ENCODE measurements at regions not wholly inside any gene's neighbourhood (a gene's known extent, or its start where the extent isn't known, plus 50 kb on each side); places are given as distances from the start of the nearest gene placed in this dataset.
"Not testable (repeated sequence)": the region's sequence is repeated elsewhere in the genome, so short reads cannot be mapped to it uniquely, and the experiment has no call there.

DNA sequence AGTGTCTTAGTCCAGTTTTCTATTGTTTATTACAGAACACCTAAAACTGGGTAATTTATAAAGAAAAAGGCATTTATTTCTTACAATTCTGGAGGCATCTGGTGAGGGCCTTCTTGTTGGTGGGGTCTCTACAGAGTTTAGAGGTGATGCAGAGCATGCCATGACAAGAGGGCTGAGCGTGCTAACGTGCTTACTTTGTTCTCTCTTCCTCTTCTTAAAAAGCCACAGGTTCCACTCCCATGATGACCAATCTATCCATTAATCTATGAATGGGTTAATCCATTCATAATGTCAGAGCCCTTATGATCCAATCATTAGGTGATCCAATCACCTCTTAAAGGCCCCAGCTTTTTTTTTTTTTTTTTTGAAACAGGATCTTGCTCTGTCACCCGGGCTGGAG, 291.5 kb upstream of the GALNTL6 start:
- Histone ChIP-seq H3K9me3 (ENCODE audit: control insufficient read depth, low read depth, low read length) (no peaks in the 10 kb centered on the region), H3K4me1 (ENCODE audit: control insufficient read depth, low read depth, low read length) (no peaks in the 10 kb centered on the region), H3K27me3 (ENCODE audit: control insufficient read depth, insufficient read depth, low read length) (no peaks in the 10 kb centered on the region), H3K27ac (ENCODE audit: low read length) (no peak overlapping the region), H3K9ac (ENCODE audit: low read length) (no peak overlapping the region), H3K4me3 (ENCODE audit: low read length) (no peak overlapping the region), H3K36me3 (ENCODE audit: control insufficient read depth, low read depth, low read length) (no peaks in the 10 kb centered on the region)

DNA sequence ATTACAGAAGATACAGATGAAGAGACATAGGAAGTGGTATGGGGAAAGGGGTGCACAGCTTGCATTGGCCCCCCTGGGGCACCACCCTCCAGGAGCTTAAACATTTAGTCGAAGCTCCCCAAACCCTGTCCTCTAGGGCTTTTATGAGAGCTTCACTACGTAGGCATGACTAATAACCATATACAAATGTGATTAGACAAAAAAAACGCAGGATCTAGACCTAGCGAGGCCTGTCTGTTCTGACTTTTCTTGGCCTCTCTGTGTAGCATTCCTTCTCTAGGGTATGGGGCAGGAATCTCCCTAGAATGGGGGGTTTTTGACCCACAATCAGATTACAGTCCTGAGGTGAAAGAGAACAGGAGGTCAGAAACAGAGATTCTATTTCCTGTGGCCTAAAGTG, 293.7 kb upstream of the GALNTL6 start:
- no peaks in the 10 kb centered on the region for H3K27me3 ChIP-seq (ENCODE audit: control insufficient read depth, insufficient read depth, low read length)
- H3K4me3 ChIP-seq (ENCODE audit: low read length), result no peak overlapping the region
- no peaks in the 10 kb centered on the region for H3K9me3 ChIP-seq (ENCODE audit: control insufficient read depth, low read depth, low read length)
- no peaks in the 10 kb centered on the region for H3K4me1 ChIP-seq (ENCODE audit: control insufficient read depth, low read depth, low read length)
- H3K27ac ChIP-seq (ENCODE audit: low read length), result no peak overlapping the region
- H3K9ac ChIP-seq (ENCODE audit: low read length), result no peak overlapping the region
- no peaks in the 10 kb centered on the region for H3K36me3 ChIP-seq (ENCODE audit: control insufficient read depth, low read depth, low read length)

DNA sequence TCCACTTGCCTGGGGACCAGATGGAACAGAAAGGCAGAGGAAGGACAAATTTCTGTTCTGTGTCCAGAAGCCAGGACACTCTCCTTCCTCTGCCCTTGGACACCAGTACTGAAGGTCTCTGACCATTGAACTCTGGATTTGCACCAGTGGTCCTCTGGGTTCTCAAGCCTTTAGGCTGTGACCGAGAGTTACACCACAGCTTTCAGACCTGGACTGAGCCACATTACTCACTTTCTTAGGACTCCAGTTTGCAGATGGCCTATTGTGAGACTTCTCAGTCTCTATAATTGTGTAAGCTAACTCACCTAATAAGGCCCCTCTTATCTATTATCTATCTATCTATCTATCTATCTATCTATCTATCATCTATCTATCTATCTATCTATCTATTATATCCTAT, 295.3 kb upstream of the GALNTL6 start:
- Histone ChIP-seq H3K4me1 (ENCODE audit: control insufficient read depth, low read depth, low read length) (no peaks in the 10 kb centered on the region), H3K4me3 (ENCODE audit: low read length) (no peak overlapping the region), H3K27ac (ENCODE audit: low read length) (no peak overlapping the region), H3K36me3 (ENCODE audit: control insufficient read depth, low read depth, low read length) (no peaks in the 10 kb centered on the region), H3K9ac (ENCODE audit: low read length) (no peak overlapping the region), H3K9me3 (ENCODE audit: control insufficient read depth, low read depth, low read length) (no peaks in the 10 kb centered on the region), H3K27me3 (ENCODE audit: control insufficient read depth, insufficient read depth, low read length) (no peaks in the 10 kb centered on the region)

DNA sequence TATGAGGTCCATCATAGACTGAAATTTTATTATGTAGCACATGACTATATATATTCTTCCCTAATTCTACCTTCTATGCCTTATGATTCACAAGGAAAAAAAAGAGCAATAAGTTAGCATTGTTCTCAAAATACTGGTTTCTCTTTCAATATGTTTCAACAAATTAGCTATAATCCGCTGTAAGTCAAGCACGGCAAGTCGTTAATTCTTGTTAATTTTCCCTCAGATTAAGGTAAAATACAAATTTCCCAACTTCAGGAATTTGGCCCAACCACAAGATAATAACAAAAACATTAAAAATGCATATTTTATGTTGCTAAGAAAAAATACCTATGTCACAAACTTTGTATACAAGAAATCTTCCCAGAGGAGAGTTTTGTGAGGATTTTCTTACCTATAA, 296.5 kb upstream of the GALNTL6 start:
- Histone ChIP-seq H3K4me1 (ENCODE audit: control insufficient read depth, low read depth, low read length) (no peaks in the 10 kb centered on the region), H3K36me3 (ENCODE audit: control insufficient read depth, low read depth, low read length) (no peaks in the 10 kb centered on the region), H3K27ac (ENCODE audit: low read length) (no peak overlapping the region), H3K9me3 (ENCODE audit: control insufficient read depth, low read depth, low read length) (no peaks in the 10 kb centered on the region), H3K4me3 (ENCODE audit: low read length) (no peak overlapping the region), H3K9ac (ENCODE audit: low read length) (no peak overlapping the region), H3K27me3 (ENCODE audit: control insufficient read depth, insufficient read depth, low read length) (no peaks in the 10 kb centered on the region)

DNA sequence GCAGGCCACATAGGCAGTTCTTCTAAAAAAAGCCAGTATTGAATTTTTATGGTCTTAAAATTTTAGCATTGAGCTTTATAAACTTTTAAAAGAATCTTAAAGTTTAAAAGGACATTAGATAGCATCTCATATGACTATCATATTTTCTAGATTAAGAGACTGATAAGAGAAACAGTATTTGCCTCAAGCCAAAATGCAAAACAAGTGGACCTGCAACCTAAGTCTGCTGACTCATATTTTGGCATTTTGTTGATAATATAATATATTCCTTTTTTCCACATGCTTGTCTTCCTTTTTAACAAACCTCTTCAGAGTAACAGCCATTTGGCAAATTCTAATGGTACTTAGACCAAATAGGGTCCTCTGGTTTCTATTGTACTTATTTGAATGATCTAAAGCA, 328.5 kb upstream of the GALNTL6 start:
- H3K4me3 ChIP-seq (ENCODE audit: low read length), result no peak overlapping the region
- H3K36me3 ChIP-seq (ENCODE audit: control insufficient read depth, low read depth, low read length), result no peaks in the 10 kb centered on the region
- no peak overlapping the region for H3K9ac ChIP-seq (ENCODE audit: low read length)
- H3K27ac ChIP-seq (ENCODE audit: low read length), result no peak overlapping the region
- no peaks in the 10 kb centered on the region for H3K27me3 ChIP-seq (ENCODE audit: control insufficient read depth, insufficient read depth, low read length)
- H3K4me1 ChIP-seq (ENCODE audit: control insufficient read depth, low read depth, low read length), result no peaks in the 10 kb centered on the region
- peaks cover 4% of the 10 kb centered on the region for H3K9me3 ChIP-seq (ENCODE audit: control insufficient read depth, low read depth, low read length)

DNA sequence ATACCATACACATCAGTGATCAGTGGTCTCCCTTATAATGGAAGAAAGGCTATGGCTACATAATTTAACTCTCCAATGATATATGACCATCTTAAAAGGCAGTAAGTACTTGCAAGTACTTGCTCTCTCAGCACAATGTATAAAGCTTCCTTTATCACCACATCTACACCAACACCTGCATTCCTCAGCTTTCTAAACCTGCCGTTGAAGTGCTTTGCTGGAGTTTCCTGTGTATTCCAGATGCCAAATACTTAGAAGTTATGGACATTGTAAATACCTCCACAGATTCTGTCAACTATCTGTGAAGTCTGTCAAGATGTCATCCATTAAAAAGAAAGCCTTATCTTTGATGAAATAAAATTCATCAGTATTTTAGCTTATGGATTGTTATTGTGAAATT, 335.0 kb upstream of the GALNTL6 start:
- Histone ChIP-seq H3K4me1 (ENCODE audit: control insufficient read depth, low read depth, low read length) (no peaks in the 10 kb centered on the region), H3K27me3 (ENCODE audit: control insufficient read depth, insufficient read depth, low read length) (no peaks in the 10 kb centered on the region), H3K4me3 (ENCODE audit: low read length) (no peak overlapping the region)

DNA sequence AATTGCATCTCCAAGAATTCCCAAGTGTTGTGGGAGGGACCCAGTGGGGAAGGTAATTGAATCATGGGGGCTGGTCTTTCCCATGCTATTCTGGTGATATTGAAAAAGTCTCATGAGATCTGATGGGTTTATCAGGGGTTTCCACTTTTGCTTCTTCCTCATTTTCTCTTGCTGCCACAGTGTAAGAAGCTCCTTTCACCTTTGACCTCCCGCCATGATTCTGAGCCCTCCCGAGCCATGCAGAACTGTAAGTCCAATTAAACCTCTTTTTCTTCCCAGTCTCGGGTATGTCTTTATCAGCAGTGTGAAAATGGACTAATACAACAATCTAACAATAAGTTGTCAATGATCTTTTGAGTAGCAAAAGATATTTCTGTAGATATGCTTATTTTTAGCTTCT, 338.1 kb upstream of the GALNTL6 start:
- not testable (repeated sequence) for H3K4me1 ChIP-seq (ENCODE audit: control insufficient read depth, low read depth, low read length); H3K4me3 ChIP-seq (ENCODE audit: low read length); H3K9me3 ChIP-seq (ENCODE audit: control insufficient read depth, low read depth, low read length); H3K27ac ChIP-seq (ENCODE audit: low read length); H3K9ac ChIP-seq (ENCODE audit: low read length); H3K27me3 ChIP-seq (ENCODE audit: control insufficient read depth, insufficient read depth, low read length); H3K36me3 ChIP-seq (ENCODE audit: control insufficient read depth, low read depth, low read length)

More for the DNA sequence above, 335.0 kb upstream of the GALNTL6 start:
- Histone ChIP-seq H3K9me3 (ENCODE audit: control insufficient read depth, low read depth, low read length) (no peaks in the 10 kb centered on the region), H3K36me3 (ENCODE audit: control insufficient read depth, low read depth, low read length) (no peaks in the 10 kb centered on the region), H3K27ac (ENCODE audit: low read length) (no peak overlapping the region), H3K9ac (ENCODE audit: low read length) (no peak overlapping the region)

DNA sequence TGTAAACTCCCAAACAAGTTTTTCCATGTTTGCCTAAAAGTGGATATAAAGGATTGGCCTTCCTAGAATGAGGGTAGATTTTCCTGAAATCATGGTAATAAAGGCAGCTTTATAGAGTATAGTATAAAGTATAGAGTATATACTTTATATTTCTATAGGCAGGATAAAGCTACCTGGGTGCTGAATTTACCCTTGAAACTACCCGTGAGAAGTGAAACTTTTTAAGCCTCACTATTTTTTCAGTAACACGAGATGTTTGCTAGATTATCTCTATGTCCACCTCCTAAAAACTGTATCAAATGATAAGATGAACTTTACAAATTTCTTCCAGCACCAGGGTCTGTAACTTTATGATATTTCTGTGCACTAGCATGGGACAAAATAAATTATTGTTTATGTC, 340.0 kb upstream of the GALNTL6 start:
- Histone ChIP-seq H3K36me3 (ENCODE audit: control insufficient read depth, low read depth, low read length) (no peaks in the 10 kb centered on the region), H3K27me3 (ENCODE audit: control insufficient read depth, insufficient read depth, low read length) (no peaks in the 10 kb centered on the region), H3K4me1 (ENCODE audit: control insufficient read depth, low read depth, low read length) (no peaks in the 10 kb centered on the region), H3K9ac (ENCODE audit: low read length) (no peak overlapping the region), H3K4me3 (ENCODE audit: low read length) (no peak overlapping the region), H3K27ac (ENCODE audit: low read length) (no peak overlapping the region), H3K9me3 (ENCODE audit: control insufficient read depth, low read depth, low read length) (no peaks in the 10 kb centered on the region)

DNA sequence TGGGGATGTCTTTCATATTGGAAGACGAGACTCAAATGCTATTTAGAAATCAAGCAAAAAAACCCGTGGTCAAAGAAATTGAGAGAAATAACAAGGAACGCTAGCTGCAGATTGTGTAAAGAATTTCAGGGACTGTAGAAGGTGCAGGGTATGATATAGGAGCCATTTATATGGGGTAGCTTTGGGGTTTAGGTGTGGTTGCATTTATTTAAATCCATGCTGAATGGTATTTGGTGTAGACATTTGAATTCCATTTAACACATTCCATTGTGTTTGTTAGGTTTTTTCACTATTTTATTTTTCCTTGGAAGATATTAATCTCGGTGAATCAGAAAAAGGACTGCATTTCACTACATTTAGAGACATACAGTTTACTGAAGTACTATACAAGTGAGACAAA, 341.0 kb upstream of the GALNTL6 start:
- Histone ChIP-seq H3K9ac (ENCODE audit: low read length) (no peak overlapping the region), H3K27ac (ENCODE audit: low read length) (no peak overlapping the region), H3K4me1 (ENCODE audit: control insufficient read depth, low read depth, low read length) (no peaks in the 10 kb centered on the region), H3K36me3 (ENCODE audit: control insufficient read depth, low read depth, low read length) (no peaks in the 10 kb centered on the region), H3K9me3 (ENCODE audit: control insufficient read depth, low read depth, low read length) (no peaks in the 10 kb centered on the region), H3K4me3 (ENCODE audit: low read length) (no peak overlapping the region), H3K27me3 (ENCODE audit: control insufficient read depth, insufficient read depth, low read length) (no peaks in the 10 kb centered on the region)

DNA sequence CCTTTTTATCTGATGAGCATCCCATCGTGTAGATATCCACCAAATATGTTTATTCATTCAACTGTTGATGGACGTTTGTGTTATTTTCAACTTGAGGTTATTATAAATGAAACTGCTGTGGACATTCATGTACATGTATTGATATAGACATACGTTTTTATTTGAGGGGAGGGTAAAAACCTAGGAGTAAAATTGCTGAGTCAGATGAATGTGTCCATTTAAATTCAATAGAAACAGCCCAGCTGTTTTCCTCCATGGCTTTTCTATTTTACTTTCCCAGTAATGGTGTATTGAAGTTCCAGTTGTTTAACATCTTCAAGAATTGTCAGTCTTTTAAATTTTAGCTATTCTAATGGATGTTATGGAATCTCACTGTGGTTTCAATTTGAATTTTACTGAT, 348.7 kb upstream of the GALNTL6 start:
- Histone ChIP-seq H3K4me3 (ENCODE audit: low read length) (no peak overlapping the region), H3K4me1 (ENCODE audit: control insufficient read depth, low read depth, low read length) (peaks cover 8% of the 10 kb centered on the region), H3K9ac (ENCODE audit: low read length) (no peak overlapping the region), H3K9me3 (ENCODE audit: control insufficient read depth, low read depth, low read length) (no peaks in the 10 kb centered on the region), H3K27me3 (ENCODE audit: control insufficient read depth, insufficient read depth, low read length) (no peaks in the 10 kb centered on the region), H3K36me3 (ENCODE audit: control insufficient read depth, low read depth, low read length) (no peaks in the 10 kb centered on the region), H3K27ac (ENCODE audit: low read length) (no peak overlapping the region)

DNA sequence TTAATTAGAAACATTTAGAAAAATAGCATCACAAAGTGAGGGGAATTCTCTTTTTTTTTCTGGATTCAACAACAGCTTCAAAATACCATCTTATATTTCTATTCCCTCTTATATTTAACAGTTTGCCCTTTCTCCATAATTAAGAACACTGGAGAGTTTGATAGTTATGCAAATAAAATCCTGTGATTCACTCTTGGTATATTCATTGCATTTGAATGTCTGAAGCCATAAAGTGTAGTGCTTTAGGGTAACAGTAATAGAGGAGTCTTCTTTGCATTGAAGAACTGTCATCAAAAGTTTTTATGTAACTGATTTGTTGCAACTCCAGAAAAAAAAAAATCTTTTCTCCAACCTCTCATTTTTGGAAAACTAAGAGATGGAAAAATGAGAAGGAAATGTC, 352.0 kb upstream of the GALNTL6 start:
- Histone ChIP-seq H3K27me3 (ENCODE audit: control insufficient read depth, insufficient read depth, low read length) (no peaks in the 10 kb centered on the region), H3K4me3 (ENCODE audit: low read length) (no peak overlapping the region), H3K27ac (ENCODE audit: low read length) (no peak overlapping the region), H3K4me1 (ENCODE audit: control insufficient read depth, low read depth, low read length) (peaks cover 8% of the 10 kb centered on the region), H3K9me3 (ENCODE audit: control insufficient read depth, low read depth, low read length) (no peaks in the 10 kb centered on the region), H3K9ac (ENCODE audit: low read length) (no peak overlapping the region), H3K36me3 (ENCODE audit: control insufficient read depth, low read depth, low read length) (no peaks in the 10 kb centered on the region)

DNA sequence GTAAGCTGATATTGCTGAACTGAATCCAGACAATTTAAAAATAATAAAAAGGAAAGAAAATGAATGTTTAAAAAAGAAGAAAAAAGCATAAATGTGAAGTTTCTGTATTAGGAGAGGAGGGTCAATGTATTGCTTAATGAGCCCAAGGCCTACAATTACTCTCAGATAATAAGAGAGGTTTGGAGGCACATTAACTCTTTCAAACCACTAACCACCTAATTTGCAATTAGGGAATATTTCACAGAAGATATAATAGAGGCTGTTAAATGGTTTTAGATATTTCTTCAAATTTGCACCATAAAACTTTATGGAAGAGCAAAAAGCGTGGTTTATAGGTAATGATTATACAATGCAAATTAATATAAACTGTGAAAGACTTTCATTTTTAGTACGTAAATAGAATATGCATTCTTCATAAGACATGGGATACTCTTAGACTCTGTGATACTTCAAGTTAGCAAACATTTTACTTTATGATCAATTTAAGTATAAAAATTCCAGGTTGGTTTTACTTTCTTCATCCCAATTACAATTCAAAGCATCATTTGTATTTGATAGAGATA, 364.2 kb upstream of the GALNTL6 start:
- no peak overlapping the region for H3K27ac ChIP-seq (ENCODE audit: low read length)
- H3K9ac ChIP-seq (ENCODE audit: low read length), result no peak overlapping the region
- no peaks in the 10 kb centered on the region for H3K4me1 ChIP-seq (ENCODE audit: control insufficient read depth, low read depth, low read length)
- H3K36me3 ChIP-seq (ENCODE audit: control insufficient read depth, low read depth, low read length), result no peaks in the 10 kb centered on the region
- H3K9me3 ChIP-seq (ENCODE audit: control insufficient read depth, low read depth, low read length), result no peaks in the 10 kb centered on the region
- H3K4me3 ChIP-seq (ENCODE audit: low read length), result no peak overlapping the region
- no peaks in the 10 kb centered on the region for H3K27me3 ChIP-seq (ENCODE audit: control insufficient read depth, insufficient read depth, low read length)

All from iPS-18a (cell line).